ENCODE measurements at regions not wholly inside any gene's neighbourhood (a gene's known extent, or its start where the extent isn't known, plus 50 kb on each side); places are given as distances from the start of the nearest gene placed in this dataset.
A peak's percentile ranks its signal among the peaks of the same experiment; 100 is the strongest.
"Not testable (repeated sequence)": the region's sequence is repeated elsewhere in the genome, so short reads cannot be mapped to it uniquely, and the experiment has no call there.

DNA sequence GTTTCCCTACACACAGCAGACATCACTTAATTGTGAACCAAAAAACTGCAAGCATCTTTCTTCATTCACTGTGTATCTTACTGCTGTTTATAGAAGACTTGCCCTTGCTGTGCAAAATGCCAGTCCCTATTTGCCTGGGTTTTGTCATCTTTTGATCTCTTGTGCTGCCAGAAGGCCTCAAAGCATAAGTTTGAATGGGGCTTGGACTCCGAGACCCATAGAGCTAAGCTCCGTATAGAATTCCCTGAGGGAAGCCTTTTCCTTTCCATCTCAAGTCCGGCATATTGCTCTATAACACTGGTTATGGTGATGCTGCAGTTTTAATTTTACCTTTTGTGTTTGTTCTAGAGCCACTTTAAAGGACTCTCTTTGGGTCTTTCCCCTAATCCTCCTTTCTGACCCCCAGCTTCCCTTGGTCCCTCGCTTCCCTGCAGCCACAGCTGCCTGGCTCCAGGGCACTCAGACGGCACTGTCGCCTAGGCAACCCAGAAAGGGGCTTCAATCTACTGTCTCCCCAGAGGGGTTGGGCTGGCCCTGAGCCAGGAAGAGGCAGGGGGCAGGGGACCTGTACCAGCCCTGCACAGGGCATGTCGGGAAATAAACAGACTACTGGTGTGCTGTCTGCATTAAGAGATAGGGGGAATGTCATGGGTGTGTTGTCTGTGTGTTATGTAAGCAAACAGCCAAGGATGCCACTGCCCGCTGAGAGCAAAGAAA, 73.4 kb upstream of the MELK start:
- Mint-ChIP-seq H3K27me3 (ENCODE audit: insufficient read depth) (no peaks in the 10 kb centered on the region), H3K36me3 (ENCODE audit: low read depth) (no peaks in the 10 kb centered on the region), H3K4me1 (peaks cover 6% of the 10 kb centered on the region), H3K4me3 (no peak overlapping the region), H3K27ac (no peak overlapping the region), H3K9me3 (no peaks in the 10 kb centered on the region)
- H3K4me1 ChIP-seq (ENCODE audit: control insufficient read depth, insufficient read depth, low read length), result no peaks in the 10 kb centered on the region
- 74 to 82% methylated on average over 4 to 8 of the region's 8 CpGs for WGBS, 2 experiments (ENCODE audit: insufficient coverage in 1 of 2, insufficient read length in 1 of 2)
- H3K36me3 ChIP-seq (ENCODE audit: control insufficient read depth, insufficient read depth, low read length), result no peaks in the 10 kb centered on the region
- H3K9me3 ChIP-seq (ENCODE audit: control insufficient read depth, low read length), result no peaks in the 10 kb centered on the region
- no peak overlapping the region for H3K4me3 ChIP-seq (ENCODE audit: low read length)
- no peak overlapping the region for H3K9ac ChIP-seq (ENCODE audit: extremely low read depth, low read length, poor library complexity, severe bottlenecking)
- TF ChIP-seq, protein P1, sequence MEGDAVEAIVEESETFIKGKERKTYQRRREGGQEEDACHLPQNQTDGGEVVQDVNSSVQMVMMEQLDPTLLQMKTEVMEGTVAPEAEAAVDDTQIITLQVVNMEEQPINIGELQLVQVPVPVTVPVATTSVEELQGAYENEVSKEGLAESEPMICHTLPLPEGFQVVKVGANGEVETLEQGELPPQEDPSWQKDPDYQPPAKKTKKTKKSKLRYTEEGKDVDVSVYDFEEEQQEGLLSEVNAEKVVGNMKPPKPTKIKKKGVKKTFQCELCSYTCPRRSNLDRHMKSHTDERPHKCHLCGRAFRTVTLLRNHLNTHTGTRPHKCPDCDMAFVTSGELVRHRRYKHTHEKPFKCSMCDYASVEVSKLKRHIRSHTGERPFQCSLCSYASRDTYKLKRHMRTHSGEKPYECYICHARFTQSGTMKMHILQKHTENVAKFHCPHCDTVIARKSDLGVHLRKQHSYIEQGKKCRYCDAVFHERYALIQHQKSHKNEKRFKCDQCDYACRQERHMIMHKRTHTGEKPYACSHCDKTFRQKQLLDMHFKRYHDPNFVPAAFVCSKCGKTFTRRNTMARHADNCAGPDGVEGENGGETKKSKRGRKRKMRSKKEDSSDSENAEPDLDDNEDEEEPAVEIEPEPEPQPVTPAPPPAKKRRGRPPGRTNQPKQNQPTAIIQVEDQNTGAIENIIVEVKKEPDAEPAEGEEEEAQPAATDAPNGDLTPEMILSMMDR (conservative IDR thresholded peaks at IDR 0.05), result no peak
- H3K27me3 ChIP-seq (ENCODE audit: control insufficient read depth, insufficient read depth, low read length, poor library complexity, severe bottlenecking), result no peaks in the 10 kb centered on the region
- no peak for DNase-seq
- peak overlapping the region; percentile 91 for H3K27ac ChIP-seq (ENCODE audit: low read depth, low read length)

DNA sequence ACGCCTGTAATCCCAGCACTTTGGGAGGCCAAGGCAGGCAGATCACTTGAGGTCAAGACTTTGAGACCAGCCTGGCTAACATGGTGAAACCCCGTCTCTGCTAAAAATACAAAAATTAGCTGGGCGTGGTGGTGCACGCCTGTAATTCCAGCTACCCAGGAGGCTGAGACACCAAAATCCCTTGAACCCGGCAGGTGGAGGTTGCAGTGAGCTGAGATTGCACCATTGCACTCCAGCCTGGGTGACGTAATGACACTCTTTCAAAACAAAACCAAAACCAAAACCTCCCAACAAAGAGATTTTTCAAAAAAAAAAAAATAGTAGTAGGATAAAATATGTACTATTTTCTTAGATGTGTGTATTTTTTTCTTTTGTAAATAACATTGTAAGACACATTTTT, 79.1 kb upstream of the MELK start:
- H3K36me3 ChIP-seq (ENCODE audit: control insufficient read depth, insufficient read depth, low read length); H3K36me3 Mint-ChIP-seq (ENCODE audit: low read depth); H3K4me3 Mint-ChIP-seq; H3K4me1 ChIP-seq (ENCODE audit: control insufficient read depth, insufficient read depth, low read length); H3K27ac Mint-ChIP-seq; H3K4me3 ChIP-seq (ENCODE audit: low read length); H3K9me3 Mint-ChIP-seq; H3K27ac ChIP-seq (ENCODE audit: low read depth, low read length); H3K27me3 Mint-ChIP-seq (ENCODE audit: insufficient read depth); H3K27me3 ChIP-seq (ENCODE audit: control insufficient read depth, insufficient read depth, low read length, poor library complexity, severe bottlenecking); DNase-seq; H3K9me3 ChIP-seq (ENCODE audit: control insufficient read depth, low read length); H3K9ac ChIP-seq (ENCODE audit: extremely low read depth, low read length, poor library complexity, severe bottlenecking): not testable (repeated sequence)
- peaks cover 11% of the 10 kb centered on the region for H3K4me1 Mint-ChIP-seq
- WGBS, 2 experiments (ENCODE audit: insufficient coverage in 1 of 2, insufficient read length in 1 of 2), result 93 to 95% methylated on average over 4 to 5 of the region's 6 CpGs

DNA sequence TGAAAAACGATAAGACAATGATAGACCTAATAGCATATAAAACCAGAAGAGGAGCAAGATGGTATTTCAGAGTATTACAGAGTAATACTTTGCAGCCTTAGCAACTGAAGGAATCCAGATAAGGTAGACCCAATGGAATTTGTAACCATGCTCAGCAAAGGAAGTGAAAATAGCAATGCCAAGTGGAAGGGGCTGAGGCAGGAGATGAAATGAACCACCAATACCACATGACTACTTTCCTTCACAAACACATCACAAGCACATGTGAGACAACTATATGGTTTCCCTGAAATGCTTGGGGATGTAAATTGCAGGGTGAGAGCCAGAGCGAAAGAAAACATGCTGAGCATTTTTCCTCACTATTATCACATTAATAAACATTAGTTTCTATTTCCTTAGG, 79.8 kb upstream of the MELK start:
- WGBS, 2 experiments (ENCODE audit: insufficient coverage in 1 of 2, insufficient read length in 1 of 2), result 87 to 94% methylated on average over 2 of the region's 2 CpGs
- peaks cover 18% of the 10 kb centered on the region for H3K4me1 Mint-ChIP-seq
- H3K4me3 ChIP-seq (ENCODE audit: low read length), result no peak overlapping the region
- no peak overlapping the region for H3K27ac Mint-ChIP-seq
- no peak for DNase-seq
- no peaks in the 10 kb centered on the region for H3K27me3 Mint-ChIP-seq (ENCODE audit: insufficient read depth)
- H3K36me3 ChIP-seq (ENCODE audit: control insufficient read depth, insufficient read depth, low read length), result no peaks in the 10 kb centered on the region
- H3K27ac ChIP-seq (ENCODE audit: low read depth, low read length), result no peak overlapping the region
- no peaks in the 10 kb centered on the region for H3K36me3 Mint-ChIP-seq (ENCODE audit: low read depth)
- no peaks in the 10 kb centered on the region for H3K27me3 ChIP-seq (ENCODE audit: control insufficient read depth, insufficient read depth, low read length, poor library complexity, severe bottlenecking)
- no peak overlapping the region for H3K9ac ChIP-seq (ENCODE audit: extremely low read depth, low read length, poor library complexity, severe bottlenecking)
- H3K9me3 ChIP-seq (ENCODE audit: control insufficient read depth, low read length), result no peaks in the 10 kb centered on the region
- TF ChIP-seq, protein P1 (conservative IDR thresholded peaks at IDR 0.05), result no peak
- no peaks in the 10 kb centered on the region for H3K4me1 ChIP-seq (ENCODE audit: control insufficient read depth, insufficient read depth, low read length)
- H3K9me3 Mint-ChIP-seq, result no peaks in the 10 kb centered on the region
- H3K4me3 Mint-ChIP-seq, result no peak overlapping the region

DNA sequence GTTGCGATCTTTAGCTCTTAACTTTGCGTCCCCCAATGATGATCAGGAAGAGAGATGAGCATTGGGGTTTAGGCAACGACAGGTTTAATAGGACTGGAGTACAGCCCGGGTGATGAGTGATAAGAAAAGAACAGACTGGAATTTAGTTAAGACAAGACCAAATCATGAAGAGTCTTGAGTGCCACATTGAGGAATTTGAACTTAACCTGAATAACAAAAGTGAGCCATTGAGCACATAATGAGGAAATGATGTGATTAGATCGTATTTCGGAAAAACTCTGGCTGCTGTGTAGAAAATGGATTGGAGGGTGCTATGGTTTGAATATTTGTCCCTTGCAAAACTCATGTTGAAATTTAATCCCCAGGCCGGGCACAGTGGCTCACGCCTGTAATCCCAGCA, 83.2 kb upstream of the MELK start:
- Mint-ChIP-seq H3K4me3 (no peak overlapping the region), H3K27ac (no peak overlapping the region), H3K27me3 (ENCODE audit: insufficient read depth) (no peaks in the 10 kb centered on the region), H3K36me3 (ENCODE audit: low read depth) (no peaks in the 10 kb centered on the region), H3K9me3 (no peaks in the 10 kb centered on the region), H3K4me1 (peaks cover 30% of the 10 kb centered on the region)
- DNase-seq, result no peak
- H3K27ac ChIP-seq (ENCODE audit: low read depth, low read length), result no peak overlapping the region
- TF ChIP-seq, protein P1 (conservative IDR thresholded peaks at IDR 0.05), result no peak
- no peaks in the 10 kb centered on the region for H3K27me3 ChIP-seq (ENCODE audit: control insufficient read depth, insufficient read depth, low read length, poor library complexity, severe bottlenecking)
- 88 to 96% methylated on average over 6 to 8 of the region's 8 CpGs for WGBS, 2 experiments (ENCODE audit: insufficient coverage in 1 of 2, insufficient read length in 1 of 2)
- no peak overlapping the region for H3K9ac ChIP-seq (ENCODE audit: extremely low read depth, low read length, poor library complexity, severe bottlenecking)
- peaks cover 4% of the 10 kb centered on the region for H3K4me1 ChIP-seq (ENCODE audit: control insufficient read depth, insufficient read depth, low read length)
- peaks cover 3% of the 10 kb centered on the region for H3K36me3 ChIP-seq (ENCODE audit: control insufficient read depth, insufficient read depth, low read length)
- H3K4me3 ChIP-seq (ENCODE audit: low read length), result no peak overlapping the region
- H3K9me3 ChIP-seq (ENCODE audit: control insufficient read depth, low read length), result no peaks in the 10 kb centered on the region
